ENCODE measurements at regions not wholly inside any gene's neighbourhood (a gene's known extent, or its start where the extent isn't known, plus 50 kb on each side); places are given as distances from the start of the nearest gene placed in this dataset.

GRCh38 chr10:35706959-35707358 lies 64.9 kb upstream of the FZD8 start:
- no peak for ATAC-seq (ENCODE audit: low read depth)
- H3K27me3 Mint-ChIP-seq: peaks cover 16% of the 10 kb centered on the region

GRCh38 chr10:35705671-35706070 lies 63.6 kb upstream of the FZD8 start:
- Mint-ChIP-seq H3K4me3 (no peak overlapping the region), H3K4me1 (no peaks in the 10 kb centered on the region), H3K27me3 (peaks cover 9% of the 10 kb centered on the region), H3K9me3 (ENCODE audit: insufficient read depth) (no peaks in the 10 kb centered on the region), H3K27ac (no peak overlapping the region)
- CTCF ChIA-PET: no interaction called here
- TF ChIP-seq EZH2 (IDR thresholded peaks at IDR 0.05; ENCODE audit: borderline replicate concordance, insufficient read depth, low read depth, low read length, poor library complexity, severe bottlenecking) (no peak), CTCF (IDR thresholded peaks at IDR 0.05) (no peak)
- Histone ChIP-seq H3K9ac (ENCODE audit: low read length) (no peak overlapping the region), H4K20me1 (ENCODE audit: control insufficient read depth, insufficient read depth, low read length, poor library complexity, severe bottlenecking) (no peaks in the 10 kb centered on the region), H3K4me1 (ENCODE audit: control insufficient read depth in 2 of 2, insufficient read depth in 2 of 2, low read length in 2 of 2) (no peaks in the 10 kb centered on the region), H2AFZ (ENCODE audit: insufficient read depth, low read depth, low read length, poor library complexity, severe bottlenecking) (no peak overlapping the region), H3K79me2 (ENCODE audit: control insufficient read depth, insufficient read depth, low read length) (no peaks in the 10 kb centered on the region), H3K4me3 (ENCODE audit: control extremely low read depth in 1 of 5, extremely low read depth in 1 of 5, insufficient read depth in 1 of 5, low read depth in 2 of 5, low read length in 4 of 5) (no peak overlapping the region), H3K9me3 (ENCODE audit: control extremely low read depth in 1 of 3, control insufficient read depth in 2 of 3, insufficient read depth in 1 of 3, low read length in 2 of 3) (peaks cover 0 to 4% (median 1%) of the 10 kb centered on the region in 3 donors), H3K4me2 (replicated peaks; ENCODE audit: low read depth, low read length, poor library complexity, severe bottlenecking) (no peak overlapping the region), H3K36me3 (replicated peaks in 1 of 2; ENCODE audit: control extremely low read depth in 1 of 2, control insufficient read depth in 1 of 2, extremely low read depth in 1 of 2, insufficient read depth in 2 of 2, low read length in 1 of 2) (no peaks in the 10 kb centered on the region), H3K27ac (ENCODE audit: low read length in 2 of 2) (no peak overlapping the region), H3K27me3 (replicated peaks in 1 of 4; ENCODE audit: control extremely low read depth in 1 of 4, control insufficient read depth in 3 of 4, insufficient read depth in 4 of 4, low read length in 3 of 4) (no peaks in the 10 kb centered on the region)
- no CpG with 5 or more reads among the region's 2 CpGs for WGBS (ENCODE audit: insufficient coverage)
- POLR2A ChIA-PET: no interaction called here
- no peak for DNase-seq
- no peak for ATAC-seq (ENCODE audit: low read depth)
- intact Hi-C loops (cut with micrococcal nuclease): no loop called here

More at GRCh38 chr10:35706959-35707358, 64.9 kb upstream of the FZD8 start:
- no peaks in the 10 kb centered on the region for H3K36me3 ChIP-seq (replicated peaks in 1 of 2; ENCODE audit: control extremely low read depth in 1 of 2, control insufficient read depth in 1 of 2, extremely low read depth in 1 of 2, insufficient read depth in 2 of 2, low read length in 1 of 2)
- Mint-ChIP-seq H3K27ac (no peak overlapping the region), H3K4me3 (no peak overlapping the region), H3K4me1 (no peaks in the 10 kb centered on the region), H3K9me3 (ENCODE audit: insufficient read depth) (no peaks in the 10 kb centered on the region)
- H3K4me2 ChIP-seq (replicated peaks; ENCODE audit: low read depth, low read length, poor library complexity, severe bottlenecking): no peak overlapping the region
- DNase-seq: no peak
- no peak overlapping the region for H3K4me3 ChIP-seq (ENCODE audit: control extremely low read depth in 1 of 5, extremely low read depth in 1 of 5, insufficient read depth in 1 of 5, low read depth in 2 of 5, low read length in 4 of 5)
- no peak overlapping the region for H2AFZ ChIP-seq (ENCODE audit: insufficient read depth, low read depth, low read length, poor library complexity, severe bottlenecking)
- H4K20me1 ChIP-seq (ENCODE audit: control insufficient read depth, insufficient read depth, low read length, poor library complexity, severe bottlenecking): no peaks in the 10 kb centered on the region
- TF ChIP-seq CTCF (IDR thresholded peaks at IDR 0.05): no peak
- TF ChIP-seq EZH2 (IDR thresholded peaks at IDR 0.05; ENCODE audit: borderline replicate concordance, insufficient read depth, low read depth, low read length, poor library complexity, severe bottlenecking): no peak
- intact Hi-C loops (cut with micrococcal nuclease): no loop called here
- no CpG with 5 or more reads among the region's 3 CpGs for WGBS (ENCODE audit: insufficient coverage)
- H3K27me3 ChIP-seq (replicated peaks in 1 of 4; ENCODE audit: control extremely low read depth in 1 of 4, control insufficient read depth in 3 of 4, insufficient read depth in 4 of 4, low read length in 3 of 4): no peaks in the 10 kb centered on the region
- H3K79me2 ChIP-seq (ENCODE audit: control insufficient read depth, insufficient read depth, low read length): no peaks in the 10 kb centered on the region
- ChIA-PET POLR2A (no interaction called here), CTCF (no interaction called here)
- H3K9me3 ChIP-seq (ENCODE audit: control extremely low read depth in 1 of 3, control insufficient read depth in 2 of 3, insufficient read depth in 1 of 3, low read length in 2 of 3): peaks cover 0 to 1% (median under 1%) of the 10 kb centered on the region in 3 donors
- no peak overlapping the region for H3K27ac ChIP-seq (ENCODE audit: low read length in 2 of 2)
- H3K4me1 ChIP-seq (ENCODE audit: control insufficient read depth in 2 of 2, insufficient read depth in 2 of 2, low read length in 2 of 2): no peaks in the 10 kb centered on the region
- H3K9ac ChIP-seq (ENCODE audit: low read length): no peak overlapping the region

Measured in B cell (primary cell).